GM19035 (cell line): ENCODE measurements at regions not wholly inside any gene's neighbourhood (a gene's known extent, or its start where the extent isn't known, plus 50 kb on each side); places are given as distances from the start of the nearest gene placed in this dataset.

Experiments
- ATAC-seq: cut with Tn5 transposase; IDR thresholded peaks from one replicate; pipeline ENCODE4 v1.9.1; 2021; ENCODE audit not compliant: unreplicated experiment

DNA sequence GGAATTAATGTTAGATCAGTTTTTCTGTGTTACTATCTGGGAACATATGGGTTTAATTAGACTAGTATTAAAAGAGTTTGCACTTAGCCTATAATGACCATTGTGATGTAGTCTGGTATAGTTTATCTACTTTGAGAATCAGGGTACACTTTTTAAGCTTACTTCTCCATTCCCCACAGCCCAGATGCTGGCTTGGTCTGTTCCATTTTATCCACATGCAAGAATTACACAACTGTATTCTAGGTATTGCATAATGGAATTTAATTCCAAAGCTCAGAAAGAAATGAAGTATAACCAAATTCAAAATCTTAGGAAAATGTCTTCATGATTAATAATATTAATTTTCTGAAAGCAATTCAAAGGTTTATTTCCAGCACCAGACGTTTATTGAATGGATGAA is 122.2 kb upstream of the PDGFD start:
- ATAC-seq = no peak

DNA sequence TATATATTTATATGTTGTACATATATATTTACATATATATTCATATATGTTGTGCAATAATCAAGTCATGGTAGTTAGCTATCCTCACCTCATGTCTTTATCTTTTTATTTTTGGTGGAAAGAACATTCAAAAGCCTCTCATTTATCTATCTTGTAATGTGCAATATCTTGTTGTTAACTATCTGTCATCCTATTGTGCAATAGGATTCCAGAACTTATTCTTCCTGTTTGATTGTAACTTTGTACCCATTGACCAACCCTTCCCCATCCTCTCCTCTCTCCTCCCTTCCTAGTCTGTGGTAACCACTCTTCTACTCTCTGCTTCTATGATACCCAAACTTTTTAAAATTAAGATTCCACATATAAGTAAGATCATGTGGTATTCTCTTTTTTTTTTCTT is 115.6 kb upstream of the PDGFD start:
- no peak for ATAC-seq

DNA sequence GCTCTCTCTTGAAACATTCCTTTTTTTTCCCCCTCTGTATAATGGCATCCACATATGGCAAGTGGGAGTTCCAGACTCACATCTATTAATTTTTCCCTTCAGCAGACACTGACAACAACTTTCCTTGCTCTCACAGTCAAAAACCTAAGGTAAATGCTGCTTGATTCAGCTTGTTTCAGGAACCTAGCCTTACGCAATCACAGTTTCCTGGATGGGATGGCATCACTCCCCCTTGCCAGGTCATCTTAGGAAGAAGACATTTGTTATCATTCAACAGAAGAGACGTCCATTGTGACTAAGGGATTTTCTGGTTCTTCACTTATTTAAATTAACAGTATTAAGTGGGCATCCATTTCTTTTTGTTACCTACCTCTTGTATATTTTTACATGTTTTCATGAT is 112.0 kb upstream of the PDGFD start:
- ATAC-seq = no peak

DNA sequence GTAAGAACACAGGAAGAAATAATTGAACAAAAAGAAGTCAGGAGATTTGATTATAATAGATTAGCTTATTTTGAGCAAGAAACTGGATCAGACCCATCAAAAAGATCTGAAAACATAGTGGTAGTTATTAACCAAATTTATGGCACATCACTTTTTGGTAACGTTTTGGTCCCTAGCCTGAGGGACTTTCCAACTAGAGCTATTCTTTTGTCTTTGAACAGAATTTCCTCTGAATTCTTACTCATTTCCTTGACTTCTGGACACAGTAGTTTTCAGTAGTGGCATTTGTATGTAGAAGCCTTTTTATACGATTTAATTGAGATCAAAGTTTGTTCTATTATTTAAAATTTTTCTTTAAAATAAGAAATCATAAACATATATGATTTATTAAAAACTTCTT is 96.5 kb upstream of the PDGFD start:
- ATAC-seq = no peak

DNA sequence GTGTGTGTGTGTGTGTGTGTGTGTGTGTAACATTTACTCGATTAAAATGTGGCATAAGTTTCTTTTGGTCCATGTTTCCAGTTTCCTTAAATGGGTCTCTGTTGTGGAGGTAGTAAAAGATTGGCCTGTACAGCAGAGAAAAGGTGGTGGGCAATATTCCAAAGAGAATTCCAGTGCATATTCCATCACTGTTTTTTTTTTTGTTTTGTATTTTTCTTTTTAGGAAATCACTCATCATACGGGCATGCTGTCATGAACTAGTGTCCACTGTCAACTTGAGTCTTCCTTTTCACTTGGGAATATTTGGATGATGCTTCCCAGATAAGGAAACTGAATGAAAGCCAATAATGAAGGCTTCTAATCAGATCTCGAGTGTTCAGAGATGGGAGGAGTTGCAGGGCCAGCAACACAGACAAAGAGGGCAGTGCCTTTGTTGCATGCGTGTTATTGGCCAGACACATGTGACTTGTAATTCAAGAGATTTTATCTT is 95.2 kb upstream of the PDGFD start:
- ATAC-seq = no peak

DNA sequence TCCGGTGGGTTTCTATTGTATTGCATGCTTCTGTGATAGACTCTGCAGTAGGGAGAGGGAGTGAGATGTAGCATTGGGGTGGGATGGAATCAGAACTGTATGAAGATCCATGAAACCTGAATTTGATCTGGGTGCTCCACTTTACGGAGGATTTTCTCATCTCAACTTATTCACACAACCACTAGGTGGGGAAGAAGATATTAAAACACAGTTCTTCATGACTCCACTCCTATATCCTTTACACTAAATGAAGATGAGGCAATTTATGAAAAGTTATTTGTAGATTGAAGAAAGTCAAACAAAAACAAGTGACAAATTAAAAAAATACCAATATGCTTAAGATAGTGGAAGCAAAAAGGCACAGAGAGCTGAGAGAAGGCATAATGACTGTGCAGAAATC is 92.6 kb upstream of the PDGFD start:
- ATAC-seq = no peak

DNA sequence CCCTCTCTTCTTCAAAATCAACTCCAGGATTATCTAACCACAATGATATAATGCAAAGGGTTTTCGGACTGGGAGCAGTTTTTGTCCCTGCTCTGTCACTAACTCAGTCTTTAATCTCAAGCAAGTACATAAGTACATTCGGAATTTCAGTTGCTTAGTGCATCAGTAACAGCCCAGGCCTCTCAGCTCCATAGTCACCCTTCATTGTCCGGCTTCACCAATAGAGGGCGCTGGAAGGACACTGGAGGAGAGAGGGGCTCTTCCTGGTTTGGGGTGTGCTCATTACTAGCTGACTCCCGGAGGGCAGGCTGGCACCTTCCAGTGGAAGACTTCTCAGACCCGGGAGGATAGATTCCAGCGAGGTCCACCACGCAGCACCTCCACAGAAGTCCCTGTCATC is 90.4 kb upstream of the PDGFD start:
- peak; percentile 65 for ATAC-seq

DNA sequence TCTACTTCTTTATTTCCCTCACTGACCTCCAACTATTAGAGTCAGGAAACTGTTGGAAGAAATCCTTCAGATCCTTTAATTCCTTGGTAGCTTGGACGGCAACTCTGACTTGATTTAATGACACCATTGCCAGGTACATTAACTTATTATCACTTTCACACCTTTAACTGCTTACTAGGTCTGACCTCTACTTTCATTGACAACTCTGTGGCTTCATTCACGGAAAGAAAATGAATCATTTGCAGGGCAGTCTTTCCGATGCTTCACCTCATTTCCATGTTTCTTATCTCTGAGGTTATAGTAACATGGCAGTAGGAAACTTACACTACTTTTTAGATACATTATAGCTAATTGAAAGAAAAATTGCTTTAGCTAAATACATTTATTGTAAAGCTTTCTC is 82.6 kb upstream of the PDGFD start:
- no peak for ATAC-seq

DNA sequence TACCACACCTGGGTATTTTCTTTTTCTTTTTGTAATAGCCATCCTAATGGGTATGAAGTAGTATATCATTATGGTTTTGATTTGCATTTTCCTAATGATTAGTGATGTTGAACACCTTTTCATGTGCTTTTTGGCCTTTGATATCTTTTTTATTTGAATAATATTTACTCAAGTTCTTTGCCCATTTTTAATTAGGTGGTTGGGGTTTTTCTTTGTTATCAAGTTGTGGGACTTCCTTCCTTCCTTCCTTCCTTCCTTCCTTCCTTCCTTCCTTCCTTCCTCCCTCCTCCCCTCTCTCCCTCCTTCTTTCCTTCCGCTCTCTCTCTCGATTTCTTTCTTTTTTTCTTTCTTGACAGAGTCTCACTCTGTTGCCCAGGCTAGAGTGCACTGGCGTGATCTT is 75.0 kb upstream of the PDGFD start:
- ATAC-seq = no peak

DNA sequence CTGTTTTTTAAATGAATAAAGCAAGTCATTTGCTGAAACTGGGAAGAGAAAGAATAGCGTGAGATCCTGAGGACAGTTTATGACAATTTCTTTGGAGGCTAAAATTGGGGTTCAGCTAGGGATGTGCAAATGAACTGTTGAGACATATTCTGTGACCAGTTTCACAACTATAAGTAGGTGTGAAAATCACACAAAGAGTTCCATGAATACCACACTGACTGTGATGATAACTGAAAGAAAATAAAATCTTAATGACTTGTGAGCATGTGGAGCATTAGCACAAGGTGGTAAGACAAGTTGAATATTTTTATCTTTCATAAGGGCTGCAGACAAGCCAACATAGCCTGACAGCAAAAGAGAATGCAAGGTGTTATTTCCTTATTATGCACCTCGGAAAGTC is 61.1 kb upstream of the PDGFD start:
- no peak for ATAC-seq

DNA sequence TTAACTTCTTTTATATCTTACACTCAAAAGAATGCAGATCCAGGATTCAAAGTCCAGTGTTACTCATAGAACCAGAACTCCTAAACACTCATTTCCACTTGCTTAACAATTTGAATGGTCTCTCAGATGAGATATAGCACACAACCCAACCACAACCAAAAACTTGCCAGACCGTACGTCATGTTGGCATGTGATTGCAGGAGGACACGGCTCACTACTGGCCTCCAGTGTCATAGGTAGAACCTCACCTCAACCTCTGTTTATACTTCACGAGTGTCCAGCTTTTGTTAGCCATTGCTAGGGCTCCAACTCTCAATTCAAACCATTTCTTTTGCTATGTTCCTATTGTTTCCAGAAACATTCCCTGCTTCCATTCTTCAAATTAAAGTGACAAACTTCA is 58.5 kb upstream of the PDGFD start:
- ATAC-seq = no peak

DNA sequence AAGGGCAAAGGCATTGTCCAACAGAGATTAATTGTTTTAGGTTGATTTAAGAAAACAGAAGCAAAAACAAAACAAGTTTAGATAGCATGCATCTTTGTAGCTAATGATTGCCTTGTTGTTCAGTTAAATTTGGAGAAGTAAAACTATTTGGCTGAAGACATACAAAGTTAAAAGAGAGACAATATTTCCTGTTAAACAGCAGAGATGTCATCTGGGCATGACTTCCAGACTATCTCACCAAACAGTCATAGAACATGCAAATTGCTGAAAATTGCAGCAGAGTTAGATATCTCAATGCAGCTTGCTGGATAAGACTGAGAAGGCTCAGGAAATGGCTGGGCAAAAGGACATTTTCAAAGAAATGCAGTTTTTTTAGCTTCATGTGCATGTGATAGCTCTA is 57.5 kb upstream of the PDGFD start:
- ATAC-seq = no peak

DNA sequence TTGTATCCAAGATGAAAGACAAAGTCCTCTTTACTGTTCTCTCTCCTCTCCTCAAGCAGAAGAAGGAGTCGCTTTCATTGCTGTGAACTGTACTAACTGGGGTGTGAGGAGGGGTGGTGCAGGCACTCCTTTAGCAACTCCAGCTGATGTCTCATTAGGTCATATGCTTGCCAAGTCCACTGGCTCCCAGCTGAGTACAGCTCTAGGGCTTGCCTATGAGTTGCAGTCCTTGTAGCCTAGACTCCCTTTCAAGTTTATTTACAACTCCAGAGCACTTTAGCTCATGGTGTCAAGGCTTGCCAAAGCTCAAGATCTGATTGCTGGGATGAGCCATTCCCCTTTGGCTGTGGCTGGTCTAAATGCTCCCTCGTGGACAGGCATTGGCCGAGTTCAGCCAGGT is 55.1 kb upstream of the PDGFD start:
- ATAC-seq = no peak

DNA sequence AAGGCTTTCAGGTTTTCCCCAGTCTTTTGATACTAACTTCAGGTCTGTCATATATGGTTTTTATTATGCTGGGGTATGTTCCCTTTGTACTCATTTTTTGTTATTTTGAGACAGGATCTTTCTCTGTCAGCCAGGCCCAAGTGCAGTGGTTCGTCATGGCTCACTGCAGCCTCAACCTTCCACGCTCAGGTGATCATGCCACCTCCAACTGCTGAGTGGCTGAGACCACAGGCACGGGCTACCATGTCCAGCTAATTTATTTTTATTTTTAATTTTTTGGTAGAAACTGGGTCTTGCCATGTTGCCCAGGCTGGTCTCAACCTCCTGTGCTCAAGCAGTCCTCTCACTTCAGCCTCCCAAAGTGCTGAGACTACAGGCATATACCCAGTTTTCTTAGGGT is 50.6 kb upstream of the PDGFD start:
- no peak for ATAC-seq
